ENCODE measurements at regions not wholly inside any gene's neighbourhood (a gene's known extent, or its start where the extent isn't known, plus 50 kb on each side); places are given as distances from the start of the nearest gene placed in this dataset.

DNA sequence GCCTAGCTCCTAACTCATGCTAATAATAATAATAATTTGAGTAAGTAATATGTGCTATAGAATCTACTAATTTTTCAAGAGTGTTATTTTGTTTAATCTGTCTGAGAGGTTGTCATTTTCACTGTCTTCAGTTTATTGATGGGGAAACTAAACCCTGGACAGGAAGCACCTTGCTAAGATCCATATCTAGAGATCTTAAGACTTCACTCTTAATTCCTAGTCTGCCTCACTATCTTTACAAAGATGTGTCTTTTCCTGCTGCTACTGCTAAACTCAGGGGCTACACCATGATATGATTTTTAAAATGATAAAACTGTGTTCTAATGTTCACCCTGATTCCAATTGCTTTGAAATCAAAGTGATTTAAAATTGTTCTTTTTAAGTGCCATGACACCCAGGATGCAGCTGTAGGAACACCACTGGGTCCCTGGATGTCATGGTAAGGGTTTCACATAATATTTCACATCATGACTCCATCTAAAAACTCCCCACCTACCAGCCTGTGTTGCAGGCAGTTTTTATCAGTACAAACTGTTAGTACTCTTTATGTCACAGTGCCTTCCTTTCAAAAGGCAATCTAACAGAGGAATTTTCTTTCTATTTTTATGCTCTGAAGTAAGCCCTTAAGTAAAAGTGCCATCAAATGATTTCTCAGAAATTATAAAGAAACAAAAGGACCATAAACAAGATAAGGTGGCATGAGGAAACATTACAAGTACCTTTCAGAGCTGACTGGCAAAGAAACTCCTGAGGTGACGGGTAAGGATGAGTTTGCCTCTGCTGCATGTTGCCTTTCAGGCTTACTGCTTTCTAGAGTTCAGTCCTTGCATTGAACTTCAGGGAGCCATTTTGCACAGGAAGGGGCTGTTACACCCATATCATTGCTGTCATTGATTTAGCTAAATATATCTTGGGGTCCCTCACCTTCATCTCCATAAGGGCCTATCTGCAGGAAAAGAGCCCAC is 160.1 kb upstream of the SATB1 start:
- TF ChIP-seq GATA2 (IDR thresholded peaks at IDR 0.05; ENCODE audit: low read depth, low read length) (no peak), GATA3 (IDR thresholded peaks at IDR 0.05; ENCODE audit: low read depth, low read length) (no peak)

All from SH-SY5Y (cell line).